ENCODE measurements at regions not wholly inside any gene's neighbourhood (a gene's known extent, or its start where the extent isn't known, plus 50 kb on each side); places are given as distances from the start of the nearest gene placed in this dataset.

DNA sequence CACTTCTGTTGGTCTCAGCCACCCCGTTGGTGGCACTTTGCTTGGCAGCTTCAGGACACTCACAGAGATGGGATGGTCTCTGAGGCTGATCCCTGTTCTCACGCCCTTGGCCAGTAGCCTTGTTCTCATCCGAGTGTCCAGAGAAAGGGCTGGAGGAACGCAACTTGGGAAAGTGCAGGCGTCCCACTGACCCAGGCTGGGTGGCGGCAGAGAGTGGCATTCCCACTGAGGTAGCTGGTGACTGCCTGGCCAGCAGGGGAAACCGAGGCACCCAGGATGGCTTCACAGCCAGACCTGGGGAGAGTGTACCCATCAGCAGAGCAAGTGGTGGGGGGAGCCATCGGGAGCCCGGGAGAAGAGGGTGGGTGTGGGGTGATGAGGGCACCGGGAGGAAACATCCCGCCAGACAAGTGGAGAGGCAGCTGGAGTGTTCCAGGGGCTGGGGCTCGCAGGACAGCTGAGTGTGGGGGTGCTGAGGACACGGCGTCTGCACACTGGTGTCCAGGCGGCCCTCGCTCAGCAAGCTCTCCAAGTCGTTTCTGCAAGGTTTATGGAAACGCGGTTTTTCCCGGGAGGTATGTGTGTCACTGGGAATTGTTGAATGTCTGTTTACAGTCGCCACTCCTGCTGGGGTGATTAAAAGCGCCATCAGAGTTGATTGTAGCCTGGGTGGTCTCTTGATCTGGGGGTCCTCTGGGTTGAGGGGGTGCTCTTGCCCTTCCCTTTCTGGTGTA is 97.8 kb downstream of the SIK1 start:
- RAD21 ChIA-PET (ENCODE audit: low non-redundant PET in 1 of 2, low total read pairs in 2 of 2, uncharacterized antibody in 2 of 2, unreplicated experiment in 2 of 2) = no interaction called here
- POLR2A ChIA-PET = no interaction called here
- CTCF ChIA-PET = no interaction called here

More for the DNA sequence above, 97.8 kb downstream of the SIK1 start:
- no TSS peak for BruUV-seq (replicated peaks)
- H3K4me1 ChIP-seq (ENCODE audit: control insufficient read depth in 1 of 2, insufficient read depth in 2 of 2, low read length in 2 of 2) = peaks cover 2 to 9% of the 10 kb centered on the region in 2 experiments; a peak in 2 of 4 replicates
- intact Hi-C loops (cut with micrococcal nuclease) = no loop called here
- no peak overlapping the region for H3K4me3 ChIP-seq (replicated peaks in 1 of 2; ENCODE audit: low read depth in 1 of 2, low read length in 2 of 2)
- no peaks in the 10 kb centered on the region for H3K27me3 ChIP-seq (ENCODE audit: insufficient read depth, low read length)
- no peaks in the 10 kb centered on the region for H3K9me2 ChIP-seq (ENCODE audit: insufficient read depth)
- no peaks in the 10 kb centered on the region for H3K9me3 ChIP-seq (ENCODE audit: control insufficient read depth in 1 of 2, insufficient read depth in 1 of 2, low read depth in 1 of 2, low read length in 2 of 2)
- ATAC-seq = no peak
- H3K9ac ChIP-seq (ENCODE audit: low read length) = no peak overlapping the region
- H3K36me3 ChIP-seq (ENCODE audit: control insufficient read depth in 1 of 2, insufficient read depth in 2 of 2, low read length in 2 of 2) = no peaks in the 10 kb centered on the region
- no peak overlapping the region for H3K27ac ChIP-seq (ENCODE audit: low read depth, low read length)
- H3K4me2 ChIP-seq (ENCODE audit: low read length) = no peak overlapping the region
- H4K20me1 ChIP-seq (ENCODE audit: insufficient read depth) = no peaks in the 10 kb centered on the region
- no peaks in the 10 kb centered on the region for H3K79me2 ChIP-seq (ENCODE audit: insufficient read depth, low read length)
- TF ChIP-seq FOSL1 (IDR thresholded peaks at IDR 0.05; ENCODE audit: low read depth) (no peak), EZH2 (IDR thresholded peaks at IDR 0.05) (no peak), CBX3 (IDR thresholded peaks at IDR 0.05; ENCODE audit: low read depth) (no peak), RAD21 (IDR thresholded peaks at IDR 0.05; ENCODE audit: low read depth) (no peak), TCF7L2 (IDR thresholded peaks at IDR 0.05; ENCODE audit: borderline replicate concordance, extremely low read depth, insufficient read depth, insufficient read length) (no peak), EZH2phosphoT487 (IDR thresholded peaks at IDR 0.05; ENCODE audit: borderline replicate concordance) (no peak), SRF (IDR thresholded peaks at IDR 0.05; ENCODE audit: low read depth) (no peak), ELF1 (IDR thresholded peaks at IDR 0.05; ENCODE audit: borderline replicate concordance, low read depth) (no peak), POLR2AphosphoS5 (IDR thresholded peaks at IDR 0.05; ENCODE audit: low read depth, low read length) (no peak), ZFX (IDR thresholded peaks at IDR 0.05) (no peak), ZNF274 (IDR thresholded peaks at IDR 0.05; ENCODE audit: low read depth, low read length) (no peak), POLR2A (IDR thresholded peaks at IDR 0.05; ENCODE audit: borderline replicate concordance, extremely low read depth, insufficient read depth, insufficient read length) (no peak)
- TF ChIP-seq, protein P1, sequence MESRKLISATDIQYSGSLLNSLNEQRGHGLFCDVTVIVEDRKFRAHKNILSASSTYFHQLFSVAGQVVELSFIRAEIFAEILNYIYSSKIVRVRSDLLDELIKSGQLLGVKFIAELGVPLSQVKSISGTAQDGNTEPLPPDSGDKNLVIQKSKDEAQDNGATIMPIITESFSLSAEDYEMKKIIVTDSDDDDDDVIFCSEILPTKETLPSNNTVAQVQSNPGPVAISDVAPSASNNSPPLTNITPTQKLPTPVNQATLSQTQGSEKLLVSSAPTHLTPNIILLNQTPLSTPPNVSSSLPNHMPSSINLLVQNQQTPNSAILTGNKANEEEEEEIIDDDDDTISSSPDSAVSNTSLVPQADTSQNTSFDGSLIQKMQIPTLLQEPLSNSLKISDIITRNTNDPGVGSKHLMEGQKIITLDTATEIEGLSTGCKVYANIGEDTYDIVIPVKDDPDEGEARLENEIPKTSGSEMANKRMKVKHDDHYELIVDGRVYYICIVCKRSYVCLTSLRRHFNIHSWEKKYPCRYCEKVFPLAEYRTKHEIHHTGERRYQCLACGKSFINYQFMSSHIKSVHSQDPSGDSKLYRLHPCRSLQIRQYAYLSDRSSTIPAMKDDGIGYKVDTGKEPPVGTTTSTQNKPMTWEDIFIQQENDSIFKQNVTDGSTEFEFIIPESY (IDR thresholded peaks at IDR 0.05; ENCODE audit: extremely low read depth, insufficient replicate concordance, low read length) = no peak
- TF ChIP-seq, protein P2, sequence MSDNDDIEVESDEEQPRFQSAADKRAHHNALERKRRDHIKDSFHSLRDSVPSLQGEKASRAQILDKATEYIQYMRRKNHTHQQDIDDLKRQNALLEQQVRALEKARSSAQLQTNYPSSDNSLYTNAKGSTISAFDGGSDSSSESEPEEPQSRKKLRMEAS (IDR thresholded peaks at IDR 0.05) = no peak
- TF ChIP-seq, protein P3, sequence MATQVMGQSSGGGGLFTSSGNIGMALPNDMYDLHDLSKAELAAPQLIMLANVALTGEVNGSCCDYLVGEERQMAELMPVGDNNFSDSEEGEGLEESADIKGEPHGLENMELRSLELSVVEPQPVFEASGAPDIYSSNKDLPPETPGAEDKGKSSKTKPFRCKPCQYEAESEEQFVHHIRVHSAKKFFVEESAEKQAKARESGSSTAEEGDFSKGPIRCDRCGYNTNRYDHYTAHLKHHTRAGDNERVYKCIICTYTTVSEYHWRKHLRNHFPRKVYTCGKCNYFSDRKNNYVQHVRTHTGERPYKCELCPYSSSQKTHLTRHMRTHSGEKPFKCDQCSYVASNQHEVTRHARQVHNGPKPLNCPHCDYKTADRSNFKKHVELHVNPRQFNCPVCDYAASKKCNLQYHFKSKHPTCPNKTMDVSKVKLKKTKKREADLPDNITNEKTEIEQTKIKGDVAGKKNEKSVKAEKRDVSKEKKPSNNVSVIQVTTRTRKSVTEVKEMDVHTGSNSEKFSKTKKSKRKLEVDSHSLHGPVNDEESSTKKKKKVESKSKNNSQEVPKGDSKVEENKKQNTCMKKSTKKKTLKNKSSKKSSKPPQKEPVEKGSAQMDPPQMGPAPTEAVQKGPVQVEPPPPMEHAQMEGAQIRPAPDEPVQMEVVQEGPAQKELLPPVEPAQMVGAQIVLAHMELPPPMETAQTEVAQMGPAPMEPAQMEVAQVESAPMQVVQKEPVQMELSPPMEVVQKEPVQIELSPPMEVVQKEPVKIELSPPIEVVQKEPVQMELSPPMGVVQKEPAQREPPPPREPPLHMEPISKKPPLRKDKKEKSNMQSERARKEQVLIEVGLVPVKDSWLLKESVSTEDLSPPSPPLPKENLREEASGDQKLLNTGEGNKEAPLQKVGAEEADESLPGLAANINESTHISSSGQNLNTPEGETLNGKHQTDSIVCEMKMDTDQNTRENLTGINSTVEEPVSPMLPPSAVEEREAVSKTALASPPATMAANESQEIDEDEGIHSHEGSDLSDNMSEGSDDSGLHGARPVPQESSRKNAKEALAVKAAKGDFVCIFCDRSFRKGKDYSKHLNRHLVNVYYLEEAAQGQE (IDR thresholded peaks at IDR 0.05; ENCODE audit: low read depth) = no peak
- TF ChIP-seq, protein P4, sequence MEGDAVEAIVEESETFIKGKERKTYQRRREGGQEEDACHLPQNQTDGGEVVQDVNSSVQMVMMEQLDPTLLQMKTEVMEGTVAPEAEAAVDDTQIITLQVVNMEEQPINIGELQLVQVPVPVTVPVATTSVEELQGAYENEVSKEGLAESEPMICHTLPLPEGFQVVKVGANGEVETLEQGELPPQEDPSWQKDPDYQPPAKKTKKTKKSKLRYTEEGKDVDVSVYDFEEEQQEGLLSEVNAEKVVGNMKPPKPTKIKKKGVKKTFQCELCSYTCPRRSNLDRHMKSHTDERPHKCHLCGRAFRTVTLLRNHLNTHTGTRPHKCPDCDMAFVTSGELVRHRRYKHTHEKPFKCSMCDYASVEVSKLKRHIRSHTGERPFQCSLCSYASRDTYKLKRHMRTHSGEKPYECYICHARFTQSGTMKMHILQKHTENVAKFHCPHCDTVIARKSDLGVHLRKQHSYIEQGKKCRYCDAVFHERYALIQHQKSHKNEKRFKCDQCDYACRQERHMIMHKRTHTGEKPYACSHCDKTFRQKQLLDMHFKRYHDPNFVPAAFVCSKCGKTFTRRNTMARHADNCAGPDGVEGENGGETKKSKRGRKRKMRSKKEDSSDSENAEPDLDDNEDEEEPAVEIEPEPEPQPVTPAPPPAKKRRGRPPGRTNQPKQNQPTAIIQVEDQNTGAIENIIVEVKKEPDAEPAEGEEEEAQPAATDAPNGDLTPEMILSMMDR (IDR thresholded peaks at IDR 0.05 in 2 of 3, conservative IDR thresholded peaks at IDR 0.05 in 1 of 3; ENCODE audit: borderline replicate concordance in 1 of 3, insufficient read depth in 1 of 3, low read depth in 2 of 3, low read length in 2 of 3) = no peak
- TF ChIP-seq, protein P5, sequence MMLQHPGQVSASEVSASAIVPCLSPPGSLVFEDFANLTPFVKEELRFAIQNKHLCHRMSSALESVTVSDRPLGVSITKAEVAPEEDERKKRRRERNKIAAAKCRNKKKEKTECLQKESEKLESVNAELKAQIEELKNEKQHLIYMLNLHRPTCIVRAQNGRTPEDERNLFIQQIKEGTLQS (IDR thresholded peaks at IDR 0.05) = no peak
- H2AFZ ChIP-seq (ENCODE audit: low read depth, low read length, poor library complexity, severe bottlenecking) = no peak overlapping the region
- no peak for DNase-seq (ENCODE audit: low read depth, low spot score)

Data from HCT116 (cell line).